ENCODE measurements at regions not wholly inside any gene's neighbourhood (a gene's known extent, or its start where the extent isn't known, plus 50 kb on each side); places are given as distances from the start of the nearest gene placed in this dataset.

DNA sequence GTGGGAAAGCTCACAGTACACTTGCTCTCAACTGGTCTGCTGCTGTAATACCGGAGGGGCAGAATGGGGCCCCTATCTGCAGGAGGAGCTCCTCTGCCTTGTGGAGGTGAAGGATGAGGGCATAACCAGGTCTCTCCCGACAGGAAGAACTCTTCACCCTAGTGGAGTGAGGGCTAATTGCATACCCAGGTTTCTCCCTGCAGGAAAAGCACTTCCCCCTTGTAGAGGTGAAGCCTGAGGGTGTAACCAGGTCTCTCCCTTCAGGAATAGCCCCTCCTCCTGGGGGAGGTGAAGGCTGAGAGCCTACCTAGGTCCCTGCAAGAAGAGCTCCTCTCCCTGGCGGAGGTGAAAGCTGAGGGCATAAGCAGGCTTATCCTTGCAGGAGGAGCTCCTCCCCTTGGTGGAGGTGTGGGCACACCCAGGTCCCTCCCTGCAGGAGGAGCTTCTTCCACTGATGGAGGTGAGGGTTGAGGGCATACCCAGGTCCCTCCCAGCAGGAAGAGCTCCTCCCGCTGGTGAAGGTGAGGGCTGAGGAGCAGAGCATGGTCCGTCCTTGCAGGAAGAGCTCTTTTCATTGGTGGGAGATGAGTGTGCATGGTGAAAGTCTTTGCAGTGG, 954.1 kb downstream of the NLGN4Y start:
- no peak for DNase-seq (ENCODE audit: low spot score in 2 of 2)
- no peaks in the 10 kb centered on the region for H3K27me3 ChIP-seq
- H3K27ac ChIP-seq, result no peak overlapping the region
- H3K4me3 ChIP-seq, result no peak overlapping the region
- H3K4me1 ChIP-seq, result no peaks in the 10 kb centered on the region
- no CpG with 5 or more reads among the region's 5 CpGs for WGBS
- H3K36me3 ChIP-seq, result no peaks in the 10 kb centered on the region
- no peaks in the 10 kb centered on the region for H3K9me3 ChIP-seq
- TF ChIP-seq, protein P1, sequence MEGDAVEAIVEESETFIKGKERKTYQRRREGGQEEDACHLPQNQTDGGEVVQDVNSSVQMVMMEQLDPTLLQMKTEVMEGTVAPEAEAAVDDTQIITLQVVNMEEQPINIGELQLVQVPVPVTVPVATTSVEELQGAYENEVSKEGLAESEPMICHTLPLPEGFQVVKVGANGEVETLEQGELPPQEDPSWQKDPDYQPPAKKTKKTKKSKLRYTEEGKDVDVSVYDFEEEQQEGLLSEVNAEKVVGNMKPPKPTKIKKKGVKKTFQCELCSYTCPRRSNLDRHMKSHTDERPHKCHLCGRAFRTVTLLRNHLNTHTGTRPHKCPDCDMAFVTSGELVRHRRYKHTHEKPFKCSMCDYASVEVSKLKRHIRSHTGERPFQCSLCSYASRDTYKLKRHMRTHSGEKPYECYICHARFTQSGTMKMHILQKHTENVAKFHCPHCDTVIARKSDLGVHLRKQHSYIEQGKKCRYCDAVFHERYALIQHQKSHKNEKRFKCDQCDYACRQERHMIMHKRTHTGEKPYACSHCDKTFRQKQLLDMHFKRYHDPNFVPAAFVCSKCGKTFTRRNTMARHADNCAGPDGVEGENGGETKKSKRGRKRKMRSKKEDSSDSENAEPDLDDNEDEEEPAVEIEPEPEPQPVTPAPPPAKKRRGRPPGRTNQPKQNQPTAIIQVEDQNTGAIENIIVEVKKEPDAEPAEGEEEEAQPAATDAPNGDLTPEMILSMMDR (IDR thresholded peaks at IDR 0.05), result no peak
- TF ChIP-seq POLR2A (IDR thresholded peaks at IDR 0.05) (no peak), EP300 (IDR thresholded peaks at IDR 0.05) (no peak), POLR2AphosphoS5 (IDR thresholded peaks at IDR 0.05) (no peak)

DNA sequence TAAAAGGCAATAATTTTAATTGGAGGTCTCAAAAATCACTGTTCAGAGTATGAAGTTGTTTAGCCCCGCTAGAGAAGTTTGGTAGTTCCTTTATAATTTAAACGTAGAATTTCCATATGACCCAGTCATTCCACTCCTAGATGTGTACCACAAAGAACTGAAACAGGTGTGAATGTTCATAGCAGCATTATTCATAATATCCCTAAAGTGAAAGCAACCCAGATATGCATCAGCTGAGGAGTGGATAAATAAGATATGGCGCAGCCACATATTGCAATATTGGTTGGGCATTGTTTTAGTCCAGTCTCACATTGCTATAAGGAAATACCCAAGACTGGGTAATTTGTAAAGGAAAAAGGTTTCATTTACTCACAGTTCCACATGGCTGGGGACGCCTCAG, 976.2 kb downstream of the NLGN4Y start:
- Histone ChIP-seq H3K9me3 (no peaks in the 10 kb centered on the region), H3K4me1 (no peaks in the 10 kb centered on the region), H3K4me3 (no peak overlapping the region), H3K27me3 (no peaks in the 10 kb centered on the region), H3K36me3 (no peaks in the 10 kb centered on the region), H3K27ac (no peak overlapping the region)
- no peak for DNase-seq (ENCODE audit: low spot score in 2 of 2)
- no CpG with 5 or more reads among the region's 4 CpGs for WGBS
- no peak for TF ChIP-seq POLR2AphosphoS5 (IDR thresholded peaks at IDR 0.05)
- TF ChIP-seq, protein P1 (IDR thresholded peaks at IDR 0.05), result no peak
- TF ChIP-seq POLR2A (IDR thresholded peaks at IDR 0.05), result no peak
- no peak for TF ChIP-seq EP300 (IDR thresholded peaks at IDR 0.05)

DNA sequence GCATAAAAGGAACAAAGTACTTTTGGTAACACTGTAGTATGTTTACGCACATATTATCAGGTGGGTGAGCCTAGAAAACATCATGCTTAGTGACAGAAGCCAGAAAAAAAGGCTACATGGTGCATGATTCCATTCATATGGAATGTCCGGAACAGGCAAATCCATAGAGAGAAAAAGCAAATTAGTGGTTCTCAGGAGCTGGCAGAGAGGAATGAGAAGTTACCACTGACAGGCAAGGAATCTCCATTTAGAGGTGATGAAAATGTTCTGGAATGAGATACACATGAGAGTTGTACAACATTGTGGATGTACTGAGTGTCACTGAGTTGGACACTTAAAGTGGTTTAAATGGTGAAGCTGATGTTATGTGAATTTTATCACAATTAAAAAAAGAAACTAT, 976.9 kb downstream of the NLGN4Y start:
- TF ChIP-seq EP300 (IDR thresholded peaks at IDR 0.05), result no peak
- no peaks in the 10 kb centered on the region for H3K27me3 ChIP-seq
- H3K27ac ChIP-seq, result no peak overlapping the region
- no peak for DNase-seq (ENCODE audit: low spot score in 2 of 2)
- WGBS, result no CpG with 5 or more reads among the region's 2 CpGs
- no peaks in the 10 kb centered on the region for H3K9me3 ChIP-seq
- no peak overlapping the region for H3K4me3 ChIP-seq
- no peaks in the 10 kb centered on the region for H3K36me3 ChIP-seq
- no peaks in the 10 kb centered on the region for H3K4me1 ChIP-seq

DNA sequence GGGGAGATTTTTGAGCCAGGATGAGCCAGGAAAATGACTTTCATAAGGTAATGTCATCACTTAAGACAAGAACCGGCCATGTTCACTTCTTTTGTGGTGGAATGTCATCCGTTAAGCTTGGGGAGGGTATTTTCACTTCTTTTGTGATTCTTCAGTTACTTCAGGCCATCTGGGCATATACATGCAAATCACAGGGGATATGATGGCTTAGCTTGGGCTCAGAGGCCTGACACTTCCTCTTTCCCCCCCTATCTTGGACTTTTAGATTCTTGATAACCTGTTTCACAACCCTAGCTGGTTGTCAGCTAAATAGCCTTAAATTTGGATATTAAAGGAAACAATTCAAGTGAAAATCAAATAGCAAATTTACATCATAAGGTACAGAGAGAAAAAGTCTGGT, 986.0 kb downstream of the NLGN4Y start:
- Histone ChIP-seq H3K4me1 (no peaks in the 10 kb centered on the region), H3K4me3 (no peak overlapping the region), H3K27ac (no peak overlapping the region), H3K27me3 (no peaks in the 10 kb centered on the region), H3K9me3 (no peaks in the 10 kb centered on the region), H3K36me3 (no peaks in the 10 kb centered on the region)
- no peak for DNase-seq (ENCODE audit: low spot score in 2 of 2)
- TF ChIP-seq POLR2AphosphoS5 (IDR thresholded peaks at IDR 0.05), result no peak
- no peak for TF ChIP-seq POLR2A (IDR thresholded peaks at IDR 0.05)
- TF ChIP-seq EP300 (IDR thresholded peaks at IDR 0.05), result no peak
- TF ChIP-seq, protein P1 (IDR thresholded peaks at IDR 0.05), result no peak
- no CpG with 5 or more reads among the region's 2 CpGs for WGBS

DNA sequence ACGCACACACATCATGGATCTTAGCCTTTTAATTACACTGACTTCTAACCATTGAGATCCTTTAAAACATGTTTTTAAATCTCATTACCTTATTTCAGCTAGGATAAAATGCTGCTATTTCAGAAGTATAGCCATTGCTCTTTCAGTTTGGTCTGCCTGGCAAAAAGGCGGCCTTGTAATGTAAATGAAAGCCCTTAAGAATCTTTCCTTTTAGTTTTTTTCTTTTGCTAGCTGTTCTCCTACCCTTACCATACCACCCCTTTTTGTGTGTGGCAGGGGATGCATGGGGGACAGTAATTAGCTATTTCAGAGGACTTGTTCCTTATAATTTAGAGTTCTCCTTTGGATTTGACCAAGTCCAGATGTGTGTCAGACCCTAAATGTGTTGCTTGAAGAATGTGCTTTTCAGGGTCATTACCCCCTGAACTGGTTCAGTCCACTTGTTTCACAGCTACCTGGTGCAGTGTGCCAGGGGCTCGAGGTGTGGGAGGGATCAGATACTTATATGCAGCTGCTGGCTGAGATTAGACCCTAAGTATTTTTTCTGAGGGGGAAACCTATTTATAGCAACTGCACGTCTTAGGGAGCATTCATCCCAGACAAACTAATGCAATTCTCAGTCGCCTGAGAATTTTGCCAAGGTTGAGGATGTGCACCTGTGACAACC, 986.8 kb downstream of the NLGN4Y start:
- H3K27me3 ChIP-seq, result no peaks in the 10 kb centered on the region
- no peaks in the 10 kb centered on the region for H3K36me3 ChIP-seq
- WGBS, result no CpG with 5 or more reads among the region's 5 CpGs
- TF ChIP-seq, protein P1 (IDR thresholded peaks at IDR 0.05), result no peak
- TF ChIP-seq POLR2AphosphoS5 (IDR thresholded peaks at IDR 0.05) (no peak), POLR2A (IDR thresholded peaks at IDR 0.05) (no peak), EP300 (IDR thresholded peaks at IDR 0.05) (no peak)
- H3K9me3 ChIP-seq, result no peaks in the 10 kb centered on the region
- no peak overlapping the region for H3K27ac ChIP-seq
- no peak for DNase-seq (ENCODE audit: low spot score in 2 of 2)
- H3K4me3 ChIP-seq, result no peak overlapping the region
- no peaks in the 10 kb centered on the region for H3K4me1 ChIP-seq

Data from suprapubic skin (tissue), 4 donors.